Astrocyte (in vitro differentiated cells and primary cell): ENCODE measurements at regions not wholly inside any gene's neighbourhood (a gene's known extent, or its start where the extent isn't known, plus 50 kb on each side); places are given as distances from the start of the nearest gene placed in this dataset.

Experiments
- DNase-seq: peaks from one replicate; pipeline ENCODE4 v3.0.0-alpha.2; 2010; ENCODE audit warnings: low read depth
- FAIRE-seq: peaks from 2 replicates; lab custom pipeline; 2011; peaks lifted over from hg19 to GRCh38; lab: Jason Lieb, UNC
- H2AFZ ChIP-seq: 2 replicates; pipeline ENCODE4 v1.6.0; 2012; ENCODE audit warnings: low read depth, low read length, inconsistent platforms
- H3K27ac ChIP-seq: 2 replicates; pipeline ENCODE4 v1.5.1; 2011; ENCODE audit warnings: low read depth, low read length, inconsistent platforms
- H3K27me3 ChIP-seq: 2 replicates; pipeline ENCODE4 v1.6.0; 2011; ENCODE audit warnings: low read length, inconsistent platforms; ENCODE audit not compliant: insufficient read depth
- H3K36me3 ChIP-seq: 2 replicates; pipeline ENCODE4 v1.5.1; 2011; ENCODE audit warnings: low read length, inconsistent platforms; ENCODE audit not compliant: insufficient read depth
- H3K4me1 ChIP-seq: 2 replicates; pipeline ENCODE4 v1.5.1; 2011; ENCODE audit warnings: low read length, inconsistent platforms; ENCODE audit not compliant: insufficient read depth
- H3K4me2 ChIP-seq: 2 replicates; pipeline ENCODE4 v1.6.0; 2012; ENCODE audit warnings: low read length, inconsistent platforms
- H3K4me3 ChIP-seq: 2 replicates; pipeline ENCODE4 v1.5.1; 2011; ENCODE audit warnings: low read depth, mild to moderate bottlenecking, low read length, inconsistent platforms; ENCODE audit not compliant: insufficient read depth
- H3K79me2 ChIP-seq: 2 replicates; pipeline ENCODE4 v1.6.0; 2012; ENCODE audit warnings: mild to moderate bottlenecking, low read length, inconsistent platforms; ENCODE audit not compliant: insufficient read depth
- H3K9ac ChIP-seq: 2 replicates; pipeline ENCODE4 v1.6.0; 2012; ENCODE audit warnings: mild to moderate bottlenecking, low read length, inconsistent platforms
- H3K9me3 ChIP-seq: 2 replicates; pipeline ENCODE4 v1.5.1; 2012; ENCODE audit warnings: low read depth, mild to moderate bottlenecking, low read length, inconsistent platforms; ENCODE audit not compliant: insufficient read depth
- H4K20me1 ChIP-seq: 2 replicates; pipeline ENCODE4 v1.6.0; 2012; ENCODE audit warnings: low read length, inconsistent platforms; ENCODE audit not compliant: insufficient read depth
- H3K27ac Mint-ChIP-seq: one replicate; pipeline ENCODE4 v1.8.0; 2021; ENCODE audit warnings: mild to moderate bottlenecking, mixed read lengths; ENCODE audit not compliant: unreplicated experiment
- H3K27me3 Mint-ChIP-seq: one replicate; pipeline ENCODE4 v1.8.0; 2021; ENCODE audit warnings: low read depth, mixed read lengths; ENCODE audit not compliant: unreplicated experiment
- H3K36me3 Mint-ChIP-seq: one replicate; pipeline ENCODE4 v1.8.0; 2021; ENCODE audit warnings: low read depth, mixed read lengths; ENCODE audit not compliant: unreplicated experiment
- H3K4me1 Mint-ChIP-seq: one replicate; pipeline ENCODE4 v1.8.0; 2021; ENCODE audit warnings: low read depth, mixed read lengths; ENCODE audit not compliant: unreplicated experiment
- H3K4me3 Mint-ChIP-seq: one replicate; pipeline ENCODE4 v1.8.0; 2021; ENCODE audit warnings: mild to moderate bottlenecking, moderate library complexity, mixed read lengths; ENCODE audit not compliant: unreplicated experiment
- H3K9me3 Mint-ChIP-seq: one replicate; pipeline ENCODE4 v1.8.0; 2021; ENCODE audit warnings: mild to moderate bottlenecking, mixed read lengths; ENCODE audit not compliant: unreplicated experiment
- CTCF ChIP-seq: IDR thresholded peaks from 2 replicates; pipeline ENCODE4 v1.5.1; 2011; ENCODE audit warnings: low read depth, mild to moderate bottlenecking, inconsistent platforms, low read length, moderate library complexity; ENCODE audit not compliant: insufficient read depth
- EZH2 ChIP-seq: IDR thresholded peaks from 2 replicates; pipeline ENCODE4 v1.6.1; 2012; ENCODE audit warnings: mild to moderate bottlenecking, low read length, inconsistent platforms; ENCODE audit not compliant: insufficient read depth

- H3K4me1 Mint-ChIP-seq, result peaks cover 2% of the 10 kb centered on the region
- H3K4me2 ChIP-seq, result no peak overlapping the region
- TF ChIP-seq CTCF (no peak), EZH2 (no peak)
- no peaks in the 10 kb centered on the region for H3K4me1 ChIP-seq
- no peaks in the 10 kb centered on the region for H4K20me1 ChIP-seq
- H3K9me3 ChIP-seq, result no peaks in the 10 kb centered on the region
- H3K79me2 ChIP-seq, result no peaks in the 10 kb centered on the region
- H3K9ac ChIP-seq, result no peak overlapping the region
- H3K27ac Mint-ChIP-seq, result no peak overlapping the region
- H3K4me3 Mint-ChIP-seq, result no peak overlapping the region
- DNase-seq (no peak), FAIRE-seq (no peak)
- peaks cover 3% of the 10 kb centered on the region for H3K27me3 Mint-ChIP-seq
- H3K4me3 ChIP-seq, result no peak overlapping the region
- H3K36me3 ChIP-seq, result no peaks in the 10 kb centered on the region
- no peaks in the 10 kb centered on the region for H3K36me3 Mint-ChIP-seq
- H3K27me3 ChIP-seq, result no peaks in the 10 kb centered on the region
- H3K27ac ChIP-seq, result no peak overlapping the region
- no peaks in the 10 kb centered on the region for H3K9me3 Mint-ChIP-seq
- H2AFZ ChIP-seq, result no peak overlapping the region
Measured at GRCh38 chr6:155970472-155970871, 514.8 kb upstream of the NOX3 start.

DNA sequence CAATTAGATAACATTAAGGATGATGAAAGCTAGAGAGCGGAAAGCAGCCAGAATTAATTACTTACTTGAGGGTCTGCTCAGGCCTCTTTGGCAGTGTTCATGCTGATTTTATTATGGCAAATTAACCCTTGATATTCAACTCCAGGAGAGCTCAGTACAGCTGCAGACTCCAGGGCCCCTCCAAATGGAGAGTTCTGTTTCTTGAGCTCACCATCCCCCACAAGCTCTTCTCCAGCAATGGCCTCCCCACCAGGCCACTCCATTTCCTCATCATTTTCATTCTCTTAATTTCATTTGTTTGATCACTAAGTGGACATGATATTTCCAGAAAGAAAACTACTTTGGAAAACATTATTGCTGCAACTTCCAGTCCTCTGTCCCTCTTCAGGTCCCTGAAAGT lies 513.3 kb upstream of the NOX3 start:
- Mint-ChIP-seq H3K36me3 (no peaks in the 10 kb centered on the region), H3K4me3 (no peak overlapping the region), H3K9me3 (no peaks in the 10 kb centered on the region), H3K4me1 (peaks cover 2% of the 10 kb centered on the region), H3K27me3 (no peaks in the 10 kb centered on the region), H3K27ac (no peak overlapping the region)
- Histone ChIP-seq H3K4me2 (no peak overlapping the region), H3K9ac (no peak overlapping the region), H4K20me1 (no peaks in the 10 kb centered on the region), H3K4me3 (no peak overlapping the region), H3K36me3 (no peaks in the 10 kb centered on the region), H3K9me3 (no peaks in the 10 kb centered on the region), H3K79me2 (no peaks in the 10 kb centered on the region), H3K27me3 (no peaks in the 10 kb centered on the region), H3K27ac (no peak overlapping the region), H3K4me1 (no peaks in the 10 kb centered on the region), H2AFZ (no peak overlapping the region)
- DNase-seq (no peak), FAIRE-seq (no peak)
- TF ChIP-seq EZH2 (no peak), CTCF (no peak)

DNA sequence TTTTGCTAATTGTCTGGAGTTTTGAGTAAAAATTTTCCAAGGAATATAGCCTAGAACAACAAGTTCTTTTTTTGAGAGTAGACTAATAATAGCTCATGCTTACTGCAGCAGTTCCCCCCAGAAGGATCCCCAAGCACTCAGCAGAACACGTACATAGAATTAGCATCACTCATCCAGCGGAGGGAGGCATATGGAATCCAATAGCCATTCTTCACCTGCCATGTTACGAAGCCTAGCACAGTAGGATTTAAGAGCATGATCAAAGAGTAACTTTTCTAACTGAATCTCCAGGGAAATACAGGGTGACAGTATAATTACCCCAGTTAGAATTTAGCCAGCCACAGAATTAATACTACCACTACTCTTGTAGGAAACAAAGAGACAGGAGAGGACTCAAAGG lies 511.7 kb upstream of the NOX3 start:
- DNase-seq, result no peak
- TF ChIP-seq CTCF (no peak), EZH2 (no peak)
- H3K4me2 ChIP-seq, result no peak overlapping the region
- H3K27ac Mint-ChIP-seq, result no peak overlapping the region
- H3K4me1 Mint-ChIP-seq, result peaks cover 2% of the 10 kb centered on the region
- no peak overlapping the region for H3K9ac ChIP-seq
- FAIRE-seq, result no peak
- H3K4me1 ChIP-seq, result no peaks in the 10 kb centered on the region
- H3K27ac ChIP-seq, result no peak overlapping the region
- H3K36me3 ChIP-seq, result no peaks in the 10 kb centered on the region
- no peaks in the 10 kb centered on the region for H3K79me2 ChIP-seq
- no peaks in the 10 kb centered on the region for H3K27me3 Mint-ChIP-seq
- peaks cover 2% of the 10 kb centered on the region for H3K9me3 Mint-ChIP-seq
- H3K27me3 ChIP-seq, result no peaks in the 10 kb centered on the region
- H3K4me3 ChIP-seq, result no peak overlapping the region
- H3K4me3 Mint-ChIP-seq, result no peak overlapping the region
- H4K20me1 ChIP-seq, result no peaks in the 10 kb centered on the region
- no peaks in the 10 kb centered on the region for H3K36me3 Mint-ChIP-seq
- no peak overlapping the region for H2AFZ ChIP-seq
- no peaks in the 10 kb centered on the region for H3K9me3 ChIP-seq
